ENCODE measurements at regions not wholly inside any gene's neighbourhood (a gene's known extent, or its start where the extent isn't known, plus 50 kb on each side); places are given as distances from the start of the nearest gene placed in this dataset.

GRCh38 chr11:38131535-38131934, 1533.5 kb upstream of the RAG2 start:
- ChIA-PET RAD21 (ENCODE audit: low non-redundant PET in 1 of 2, low total read pairs in 2 of 2, uncharacterized antibody in 2 of 2, unreplicated experiment in 2 of 2) (no interaction called here), POLR2A (no interaction called here), CTCF (no interaction called here)
- peaks cover 5 to 12% of the 10 kb centered on the region in 2 experiments; a peak in 2 of 4 replicates for H3K9me3 ChIP-seq (ENCODE audit: control insufficient read depth in 1 of 2, insufficient read depth in 1 of 2, low read depth in 1 of 2, low read length in 2 of 2)
- H3K4me3 ChIP-seq (replicated peaks in 1 of 2; ENCODE audit: low read depth in 1 of 2, low read length in 2 of 2), result no peak overlapping the region
- H3K27me3 ChIP-seq (ENCODE audit: insufficient read depth, low read length), result no peaks in the 10 kb centered on the region
- no peak for ATAC-seq
- H3K79me2 ChIP-seq (ENCODE audit: insufficient read depth, low read length), result no peaks in the 10 kb centered on the region
- H3K36me3 ChIP-seq (ENCODE audit: control insufficient read depth in 1 of 2, insufficient read depth in 2 of 2, low read length in 2 of 2), result no peaks in the 10 kb centered on the region
- no peak overlapping the region for H3K4me2 ChIP-seq (ENCODE audit: low read length)
- BruUV-seq (replicated peaks), result no TSS peak
- H3K9me2 ChIP-seq (ENCODE audit: insufficient read depth), result no peaks in the 10 kb centered on the region
- DNase-seq (ENCODE audit: low read depth, low spot score), result no peak
- no peak for TF ChIP-seq POLR2AphosphoS5 (IDR thresholded peaks at IDR 0.05; ENCODE audit: low read depth, low read length)
- no peak for TF ChIP-seq CBX3 (IDR thresholded peaks at IDR 0.05; ENCODE audit: low read depth)
- TF ChIP-seq CEBPB (IDR thresholded peaks at IDR 0.05; ENCODE audit: low read depth), result no peak
- no peak for TF ChIP-seq POLR2A (IDR thresholded peaks at IDR 0.05; ENCODE audit: borderline replicate concordance, extremely low read depth, insufficient read depth, insufficient read length)
- TF ChIP-seq REST (IDR thresholded peaks at IDR 0.05; ENCODE audit: low read depth), result no peak
- no peak for TF ChIP-seq SP1 (IDR thresholded peaks at IDR 0.05; ENCODE audit: low read depth)
- TF ChIP-seq SIN3A (IDR thresholded peaks at IDR 0.05; ENCODE audit: low read depth), result no peak
- no peak for TF ChIP-seq EZH2 (IDR thresholded peaks at IDR 0.05)
- TF ChIP-seq ELF1 (IDR thresholded peaks at IDR 0.05; ENCODE audit: borderline replicate concordance, low read depth), result no peak
- TF ChIP-seq JUND (IDR thresholded peaks at IDR 0.05), result no peak
- no peak for TF ChIP-seq EGR1 (IDR thresholded peaks at IDR 0.05; ENCODE audit: low read depth)
- TF ChIP-seq ZNF274 (IDR thresholded peaks at IDR 0.05; ENCODE audit: low read depth, low read length), result no peak
- no peak for TF ChIP-seq EZH2phosphoT487 (IDR thresholded peaks at IDR 0.05; ENCODE audit: borderline replicate concordance)
- TF ChIP-seq SRF (IDR thresholded peaks at IDR 0.05; ENCODE audit: low read depth), result no peak
- no peak for TF ChIP-seq MAX (IDR thresholded peaks at IDR 0.05)
- no peak for TF ChIP-seq ATF3 (IDR thresholded peaks at IDR 0.05)
- TF ChIP-seq YY1 (IDR thresholded peaks at IDR 0.05; ENCODE audit: extremely low read depth, insufficient replicate concordance, low read depth, low read length), result no peak
- TF ChIP-seq ZBTB33 (IDR thresholded peaks at IDR 0.05; ENCODE audit: extremely low read depth, insufficient replicate concordance, low read length), result no peak
- H2AFZ ChIP-seq (ENCODE audit: low read depth, low read length, poor library complexity, severe bottlenecking), result no peak overlapping the region
- no peaks in the 10 kb centered on the region for H3K4me1 ChIP-seq (ENCODE audit: control insufficient read depth in 1 of 2, insufficient read depth in 2 of 2, low read length in 2 of 2)
- no peaks in the 10 kb centered on the region for H4K20me1 ChIP-seq (ENCODE audit: insufficient read depth)
- no peak overlapping the region for H3K27ac ChIP-seq (ENCODE audit: low read depth, low read length)
- intact Hi-C loops (cut with micrococcal nuclease), result no loop called here
- no peak overlapping the region for H3K9ac ChIP-seq (ENCODE audit: low read length)
